Vagina (tissue), 2 donors: ENCODE measurements at regions not wholly inside any gene's neighbourhood (a gene's known extent, or its start where the extent isn't known, plus 50 kb on each side); places are given as distances from the start of the nearest gene placed in this dataset.

Source experiments
- POLR2A ChIP-seq, 2 donors: fragments of 450-650 bp; IDR thresholded peaks; one replicate each; pipeline ENCODE4 v1.6.1; 2017; ENCODE audit warnings: antibody characterized with exemption in 2 of 2, mild to moderate bottlenecking in 2 of 2, moderate library complexity in 2 of 2
- TF ChIP-seq, protein P1 (sequence below), 3 experiments: fragments of 450-650 bp in 2 of 3; fragments of 200-600 bp in 1 of 3; sonication (generic) in 1 of 3; IDR thresholded peaks; one replicate each; pipeline ENCODE4 v1.5.1; 2017 to 2019; ENCODE audit warnings: antibody characterized with exemption in 3 of 3, mild to moderate bottlenecking in 2 of 3, moderate library complexity in 2 of 3

GRCh38 chrX:18039023-18039422 is 177.9 kb upstream of the RAI2 start:
- TF ChIP-seq, protein P1, sequence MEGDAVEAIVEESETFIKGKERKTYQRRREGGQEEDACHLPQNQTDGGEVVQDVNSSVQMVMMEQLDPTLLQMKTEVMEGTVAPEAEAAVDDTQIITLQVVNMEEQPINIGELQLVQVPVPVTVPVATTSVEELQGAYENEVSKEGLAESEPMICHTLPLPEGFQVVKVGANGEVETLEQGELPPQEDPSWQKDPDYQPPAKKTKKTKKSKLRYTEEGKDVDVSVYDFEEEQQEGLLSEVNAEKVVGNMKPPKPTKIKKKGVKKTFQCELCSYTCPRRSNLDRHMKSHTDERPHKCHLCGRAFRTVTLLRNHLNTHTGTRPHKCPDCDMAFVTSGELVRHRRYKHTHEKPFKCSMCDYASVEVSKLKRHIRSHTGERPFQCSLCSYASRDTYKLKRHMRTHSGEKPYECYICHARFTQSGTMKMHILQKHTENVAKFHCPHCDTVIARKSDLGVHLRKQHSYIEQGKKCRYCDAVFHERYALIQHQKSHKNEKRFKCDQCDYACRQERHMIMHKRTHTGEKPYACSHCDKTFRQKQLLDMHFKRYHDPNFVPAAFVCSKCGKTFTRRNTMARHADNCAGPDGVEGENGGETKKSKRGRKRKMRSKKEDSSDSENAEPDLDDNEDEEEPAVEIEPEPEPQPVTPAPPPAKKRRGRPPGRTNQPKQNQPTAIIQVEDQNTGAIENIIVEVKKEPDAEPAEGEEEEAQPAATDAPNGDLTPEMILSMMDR (IDR thresholded peaks at IDR 0.05): no peak
- TF ChIP-seq POLR2A (IDR thresholded peaks at IDR 0.05): no peak
